Keratinocyte (primary cell): ENCODE measurements at regions not wholly inside any gene's neighbourhood (a gene's known extent, or its start where the extent isn't known, plus 50 kb on each side); places are given as distances from the start of the nearest gene placed in this dataset.

Experiments
- DNase-seq: peaks from one replicate; pipeline ENCODE4 v3.0.0-alpha.2; 2011; ENCODE audit warnings: low read depth, missing footprints, low spot score
- FAIRE-seq: peaks from 2 replicates; lab custom pipeline; 2011; peaks lifted over from hg19 to GRCh38; lab: Jason Lieb, UNC
- H2AFZ ChIP-seq: 2 replicates; pipeline ENCODE4 v1.6.0; 2012; ENCODE audit warnings: low read length, control low read depth, inconsistent platforms; ENCODE audit not compliant: control insufficient read depth
- H3K27ac ChIP-seq: 2 replicates; pipeline ENCODE4 v1.5.1; 2011; ENCODE audit warnings: low read length; ENCODE audit not compliant: control insufficient read depth, insufficient read depth
- H3K27me3 ChIP-seq: 3 replicates; pipeline ENCODE4 v1.6.0; 2011; ENCODE audit warnings: low read length; ENCODE audit not compliant: control insufficient read depth, insufficient read depth; ENCODE audit errors: extremely low read depth
- H3K36me3 ChIP-seq, 2 experiments: 2 replicates in 1 of 2; 3 replicates in 1 of 2; pipeline ENCODE4 v1.5.1; 2011; ENCODE audit warnings: low read length in 2 of 2, mild to moderate bottlenecking in 1 of 2; ENCODE audit not compliant: control insufficient read depth in 2 of 2, insufficient read depth in 2 of 2; ENCODE audit errors: extremely low read depth in 1 of 2
- H3K4me1 ChIP-seq: 3 replicates; pipeline ENCODE4 v1.5.1; 2011; ENCODE audit warnings: low read length; ENCODE audit not compliant: control insufficient read depth, insufficient read depth; ENCODE audit errors: extremely low read depth
- H3K4me2 ChIP-seq: 3 replicates; pipeline ENCODE4 v1.6.0; 2011; ENCODE audit warnings: low read depth, low read length; ENCODE audit not compliant: control insufficient read depth, insufficient read depth; ENCODE audit errors: extremely low read depth
- H3K4me3 ChIP-seq, 3 experiments: fragments of 200-600 bp in 1 of 3; sonication (generic) in 1 of 3; 2 replicates in 2 of 3; 3 replicates in 1 of 3; pipeline ENCODE4 v1.5.1; 2011 to 2016; ENCODE audit warnings: low read length in 3 of 3, mild to moderate bottlenecking in 3 of 3, control low read depth in 2 of 3, inconsistent platforms in 1 of 3, low read depth in 1 of 3, mixed read lengths in 1 of 3, mixed run types in 1 of 3, moderate library complexity in 1 of 3; ENCODE audit not compliant: control insufficient read depth in 2 of 3, insufficient read depth in 2 of 3; ENCODE audit errors: extremely low read depth in 1 of 3
- H3K79me2 ChIP-seq: 2 replicates; pipeline ENCODE4 v1.6.0; 2012; ENCODE audit warnings: low read length; ENCODE audit not compliant: control insufficient read depth, insufficient read depth
- H3K9ac ChIP-seq: 3 replicates; pipeline ENCODE4 v1.6.0; 2011; ENCODE audit warnings: low read length; ENCODE audit not compliant: control insufficient read depth, insufficient read depth; ENCODE audit errors: extremely low read depth
- H3K9me1 ChIP-seq: 3 replicates; pipeline ENCODE4 v1.6.0; 2011; ENCODE audit warnings: low read length; ENCODE audit not compliant: control insufficient read depth, insufficient read depth; ENCODE audit errors: extremely low read depth
- H3K9me3 ChIP-seq: 2 replicates; pipeline ENCODE4 v1.5.1; 2012; ENCODE audit warnings: low read depth, low read length; ENCODE audit not compliant: control insufficient read depth
- H4K20me1 ChIP-seq: 3 replicates; pipeline ENCODE4 v1.6.0; 2011; ENCODE audit warnings: low read length; ENCODE audit not compliant: control insufficient read depth, insufficient read depth; ENCODE audit errors: extremely low read depth
- EZH2 ChIP-seq: IDR thresholded peaks from one replicate; pipeline ENCODE4 v1.6.1; 2012; ENCODE audit warnings: inconsistent platforms, mild to moderate bottlenecking, low read length, moderate library complexity
- dilution Hi-C: fragments of 300-500 bp; cut with MboI; formaldehyde crosslinking; loops from one replicate; pipeline ENCODE4 v1.7.0; 2020; ENCODE audit warnings: low sequenced_read_pairs; ENCODE audit not compliant: extremely low pct_ligation_motif_present
- TF ChIP-seq, protein P1 (sequence below), 3 experiments: IDR thresholded peaks in 1 of 3; conservative IDR thresholded peaks in 1 of 3; optimal IDR thresholded peaks in 1 of 3; 2 replicates in 2 of 3; 3 replicates in 1 of 3; pipeline versions ENCODE3 to v1.5.1; 2011; ENCODE audit warnings: low read length in 3 of 3, mild to moderate bottlenecking in 3 of 3, moderate library complexity in 2 of 3, control low read depth in 1 of 3, inconsistent platforms in 1 of 3; ENCODE audit not compliant: insufficient read depth in 2 of 3; ENCODE audit errors: extremely low read depth in 1 of 3

DNA sequence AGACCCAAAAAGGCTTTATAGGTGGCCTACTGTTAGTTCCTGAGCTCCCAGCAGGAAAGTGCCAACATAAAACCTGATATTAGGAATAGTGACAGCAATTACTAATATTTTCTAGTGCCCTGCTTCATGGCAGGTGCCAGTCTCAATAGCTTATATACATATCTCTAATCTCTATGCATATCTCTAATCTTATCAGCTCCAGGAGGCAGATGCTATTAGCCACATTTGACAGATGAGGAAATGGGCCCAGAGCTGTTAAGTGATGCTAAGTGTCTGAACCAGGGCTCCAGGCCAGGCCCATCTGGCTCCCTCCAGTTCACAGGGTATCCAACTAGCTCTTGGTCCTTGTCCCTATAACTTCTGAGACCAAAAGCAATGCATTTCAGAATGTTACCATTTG is 142.5 kb downstream of the CHIC2 start:
- FAIRE-seq (no peak), DNase-seq (no peak)
- H3K9ac ChIP-seq, result no peak overlapping the region
- no peak overlapping the region for H3K27ac ChIP-seq
- H3K79me2 ChIP-seq, result no peaks in the 10 kb centered on the region
- dilution Hi-C loops, result no loop called here
- no peaks in the 10 kb centered on the region for H3K9me3 ChIP-seq
- no peaks in the 10 kb centered on the region for H3K27me3 ChIP-seq
- no peak overlapping the region for H2AFZ ChIP-seq
- no peaks in the 10 kb centered on the region for H3K36me3 ChIP-seq
- H3K4me1 ChIP-seq, result peaks cover 44% of the 10 kb centered on the region
- no peak for TF ChIP-seq EZH2
- TF ChIP-seq, protein P1, sequence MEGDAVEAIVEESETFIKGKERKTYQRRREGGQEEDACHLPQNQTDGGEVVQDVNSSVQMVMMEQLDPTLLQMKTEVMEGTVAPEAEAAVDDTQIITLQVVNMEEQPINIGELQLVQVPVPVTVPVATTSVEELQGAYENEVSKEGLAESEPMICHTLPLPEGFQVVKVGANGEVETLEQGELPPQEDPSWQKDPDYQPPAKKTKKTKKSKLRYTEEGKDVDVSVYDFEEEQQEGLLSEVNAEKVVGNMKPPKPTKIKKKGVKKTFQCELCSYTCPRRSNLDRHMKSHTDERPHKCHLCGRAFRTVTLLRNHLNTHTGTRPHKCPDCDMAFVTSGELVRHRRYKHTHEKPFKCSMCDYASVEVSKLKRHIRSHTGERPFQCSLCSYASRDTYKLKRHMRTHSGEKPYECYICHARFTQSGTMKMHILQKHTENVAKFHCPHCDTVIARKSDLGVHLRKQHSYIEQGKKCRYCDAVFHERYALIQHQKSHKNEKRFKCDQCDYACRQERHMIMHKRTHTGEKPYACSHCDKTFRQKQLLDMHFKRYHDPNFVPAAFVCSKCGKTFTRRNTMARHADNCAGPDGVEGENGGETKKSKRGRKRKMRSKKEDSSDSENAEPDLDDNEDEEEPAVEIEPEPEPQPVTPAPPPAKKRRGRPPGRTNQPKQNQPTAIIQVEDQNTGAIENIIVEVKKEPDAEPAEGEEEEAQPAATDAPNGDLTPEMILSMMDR (optimal IDR thresholded peaks at IDR 0.05 in 1 of 3, IDR thresholded peaks at IDR 0.05 in 1 of 3, conservative IDR thresholded peaks at IDR 0.05 in 1 of 3; ENCODE audit: extremely low read depth in 1 of 3, insufficient read depth in 2 of 3, low read length in 3 of 3), result no peak
- no peak overlapping the region for H3K4me3 ChIP-seq
- no peaks in the 10 kb centered on the region for H3K9me1 ChIP-seq
- H4K20me1 ChIP-seq, result no peaks in the 10 kb centered on the region
- H3K4me2 ChIP-seq, result no peak overlapping the region

DNA sequence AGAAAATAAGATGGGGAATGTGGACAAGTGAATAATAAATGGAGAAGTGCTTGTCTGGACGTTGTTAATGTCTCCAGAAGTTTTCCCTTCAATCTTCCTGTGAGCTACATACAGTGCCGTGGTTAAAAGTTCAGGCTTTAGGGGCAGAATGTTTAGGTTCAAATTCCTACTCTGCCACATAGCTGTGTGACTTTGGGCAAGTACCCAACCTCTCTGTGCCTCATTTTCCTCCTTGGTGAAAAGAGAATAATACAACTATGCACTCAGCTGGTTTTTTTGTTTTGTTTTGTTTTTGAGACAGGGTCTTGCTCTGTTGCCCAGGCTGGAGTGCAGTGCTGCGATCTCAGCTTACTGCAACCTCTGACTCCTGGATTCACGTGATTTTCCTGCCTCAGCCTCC is 143.5 kb downstream of the CHIC2 start:
- no peak overlapping the region for H3K4me3 ChIP-seq
- dilution Hi-C loops, result no loop called here
- no peaks in the 10 kb centered on the region for H4K20me1 ChIP-seq
- H3K9me3 ChIP-seq, result no peaks in the 10 kb centered on the region
- no peak overlapping the region for H3K9ac ChIP-seq
- H3K27ac ChIP-seq, result no peak overlapping the region
- FAIRE-seq (no peak), DNase-seq (no peak)
- no peaks in the 10 kb centered on the region for H3K27me3 ChIP-seq
- H3K9me1 ChIP-seq, result no peaks in the 10 kb centered on the region
- peaks cover 53% of the 10 kb centered on the region for H3K4me1 ChIP-seq
- TF ChIP-seq, protein P1 (optimal IDR thresholded peaks at IDR 0.05 in 1 of 3, IDR thresholded peaks at IDR 0.05 in 1 of 3, conservative IDR thresholded peaks at IDR 0.05 in 1 of 3; ENCODE audit: extremely low read depth in 1 of 3, insufficient read depth in 2 of 3, low read length in 3 of 3), result no peak
- TF ChIP-seq EZH2, result no peak
- no peaks in the 10 kb centered on the region for H3K79me2 ChIP-seq
- no peaks in the 10 kb centered on the region for H3K36me3 ChIP-seq
- no peak overlapping the region for H2AFZ ChIP-seq
- H3K4me2 ChIP-seq, result no peak overlapping the region
